Breast epithelium (tissue), 3 donors: ENCODE measurements at regions not wholly inside any gene's neighbourhood (a gene's known extent, or its start where the extent isn't known, plus 50 kb on each side); places are given as distances from the start of the nearest gene placed in this dataset.

Experiments used
- CTCF ChIP-seq, 3 donors: fragments of 450-650 bp; IDR thresholded peaks; one replicate each; pipeline ENCODE4 v1.5.1; 2016 to 2017; ENCODE audit warnings: antibody characterized with exemption in 3 of 3, mild to moderate bottlenecking in 3 of 3, moderate library complexity in 3 of 3
- POLR2A ChIP-seq: fragments of 450-650 bp; IDR thresholded peaks from one replicate; pipeline ENCODE4 v1.6.1; 2016; ENCODE audit warnings: antibody characterized with exemption, mild to moderate bottlenecking, moderate library complexity
- POLR2AphosphoS5 ChIP-seq, 3 donors: sonication (generic); formaldehyde crosslinking; IDR thresholded peaks; one replicate each; pipeline ENCODE4 v1.6.1; 2017; ENCODE audit warnings: antibody characterized with exemption in 3 of 3

GRCh38 chr6:8930009-8930408, 494.7 kb upstream of the SLC35B3 start:
- TF ChIP-seq CTCF (IDR thresholded peaks at IDR 0.05) (no peak), POLR2AphosphoS5 (IDR thresholded peaks at IDR 0.05) (no peak), POLR2A (no peak)
